PC-9 (cell line): ENCODE measurements at regions not wholly inside any gene's neighbourhood (a gene's known extent, or its start where the extent isn't known, plus 50 kb on each side); places are given as distances from the start of the nearest gene placed in this dataset.

Source experiments
- BruUV-seq: library from RNA; stranded (reverse); fragments of 400-500 nt; replicated peaks from 2 replicates; lab custom pipeline; 2021; lab: Mats Ljungman, UMichigan
- CTCF ChIA-PET: fragments of 300-600 bp; sonication (Branson Sonifier 250); formaldehyde crosslinking; loops from one replicate; lab custom pipeline; 2022; ENCODE audit warnings: antibody characterized with exemption; lab: Charles Lee
- POLR2A ChIA-PET: fragments of 300-600 bp; sonication (Branson Sonifier 250); formaldehyde crosslinking; loops from one replicate; lab custom pipeline; 2022; ENCODE audit warnings: antibody characterized with exemption; ENCODE audit not compliant: unreplicated experiment; lab: Charles Lee
- DNase-seq, 2 experiments: peaks; one replicate each; pipeline versions ENCODE4 v3.0.0 to v3.0.0-alpha.2; 2015 to 2022; ENCODE audit warnings: mixed read lengths in 1 of 2
- H2AFZ ChIP-seq: fragments of 200-600 bp; sonication (generic); 2 replicates; pipeline ENCODE4 v1.8.1; 2017; ENCODE audit warnings: antibody characterized with exemption
- H3F3A ChIP-seq: fragments of 200-600 bp; sonication (generic); 2 replicates; pipeline ENCODE4 v1.8.1; 2017; ENCODE audit warnings: antibody characterized with exemption, mild to moderate bottlenecking, low read depth; ENCODE audit not compliant: insufficient read depth
- H3K27ac ChIP-seq: fragments of 200-600 bp; sonication (generic); 2 replicates; pipeline ENCODE4 v1.6.1; 2016; ENCODE audit warnings: mixed run types
- H3K27me3 ChIP-seq: fragments of 200-600 bp; sonication (generic); 2 replicates; pipeline ENCODE4 v1.6.1; 2016; ENCODE audit warnings: low read depth, mixed run types; ENCODE audit not compliant: insufficient read depth
- H3K36me3 ChIP-seq: fragments of 200-600 bp; sonication (generic); 2 replicates; pipeline ENCODE4 v1.6.1; 2016; ENCODE audit warnings: low read depth, mixed run types
- H3K4me1 ChIP-seq: fragments of 200-600 bp; sonication (generic); replicated peaks from 2 replicates; pipeline ENCODE4 v1.6.1; 2016; ENCODE audit warnings: mixed run types; ENCODE audit not compliant: insufficient read depth
- H3K4me2 ChIP-seq: fragments of 200-600 bp; sonication (generic); 2 replicates; pipeline ENCODE4 v1.6.1; 2017; ENCODE audit warnings: mixed run types
- H3K4me3 ChIP-seq: fragments of 200-600 bp; sonication (generic); 2 replicates; pipeline ENCODE4 v1.6.1; 2016; ENCODE audit warnings: mixed run types
- H3K79me2 ChIP-seq: fragments of 200-600 bp; sonication (generic); 2 replicates; pipeline ENCODE4 v1.6.1; 2017; ENCODE audit warnings: low read depth, mixed run types
- H3K9me2 ChIP-seq: fragments of 200-600 bp; sonication (generic); 2 replicates; pipeline ENCODE4 v1.8.1; 2017; ENCODE audit warnings: mild to moderate bottlenecking; ENCODE audit not compliant: insufficient read depth
- H3K9me3 ChIP-seq: fragments of 200-600 bp; sonication (generic); 2 replicates; pipeline ENCODE4 v1.8.1; 2016; ENCODE audit warnings: low read depth; ENCODE audit not compliant: insufficient read depth
- H4K20me1 ChIP-seq: fragments of 200-600 bp; sonication (generic); 2 replicates; pipeline ENCODE4 v1.8.1; 2017; ENCODE audit not compliant: insufficient read depth
- CTCF ChIP-seq: fragments of 200-600 bp; sonication (generic); conservative IDR thresholded peaks from 2 replicates; pipeline ENCODE4 v1.6.1; 2017; ENCODE audit warnings: mixed run types, antibody characterized with exemption, mild to moderate bottlenecking, moderate library complexity
- EZH2 ChIP-seq: fragments of 200-600 bp; sonication (generic); IDR thresholded peaks from 2 replicates; pipeline ENCODE4 v1.8.0; 2017; ENCODE audit warnings: antibody characterized with exemption, low read depth
- intact Hi-C: fragments of 100-400 bp; cut with micrococcal nuclease; formaldehyde crosslinking; loops from one replicate; pipeline ENCODE4 v1.10.0; 2022; ENCODE audit not compliant: unreplicated experiment

- Histone ChIP-seq H2AFZ (no peak overlapping the region), H3K4me1 (no peaks in the 10 kb centered on the region), H3K9me3 (no peaks in the 10 kb centered on the region), H3K27me3 (no peaks in the 10 kb centered on the region), H3K9me2 (no peaks in the 10 kb centered on the region), H3K4me3 (no peak overlapping the region), H3F3A (no peaks in the 10 kb centered on the region), H4K20me1 (no peaks in the 10 kb centered on the region), H3K79me2 (no peaks in the 10 kb centered on the region), H3K27ac (no peak overlapping the region), H3K36me3 (no peaks in the 10 kb centered on the region), H3K4me2 (no peak overlapping the region)
- ChIA-PET POLR2A (no interaction called here), CTCF (no interaction called here)
- no TSS peak for BruUV-seq
- TF ChIP-seq CTCF = no peak
- TF ChIP-seq EZH2 = no peak
- intact Hi-C loops = no loop called here
- no peak for DNase-seq
Measured at GRCh38 chrX:42140320-42140719, 217.0 kb upstream of the CASK start.

GRCh38 chrX:42135583-42136228 lies 212.4 kb upstream of the CASK start:
- intact Hi-C loops = no loop called here
- H2AFZ ChIP-seq = no peak overlapping the region
- no peaks in the 10 kb centered on the region for H3K4me1 ChIP-seq
- no peaks in the 10 kb centered on the region for H3K9me3 ChIP-seq
- no peaks in the 10 kb centered on the region for H3K9me2 ChIP-seq
- no peak overlapping the region for H3K4me2 ChIP-seq
- no peaks in the 10 kb centered on the region for H3K79me2 ChIP-seq
- H3K27ac ChIP-seq = no peak overlapping the region
- ChIA-PET POLR2A (no interaction called here), CTCF (no interaction called here)
- H3K4me3 ChIP-seq = no peak overlapping the region
- no peaks in the 10 kb centered on the region for H4K20me1 ChIP-seq
- H3K36me3 ChIP-seq = no peaks in the 10 kb centered on the region
- H3K27me3 ChIP-seq = no peaks in the 10 kb centered on the region
- TF ChIP-seq EZH2 (no peak), CTCF (no peak)
- BruUV-seq = no TSS peak
- no peaks in the 10 kb centered on the region for H3F3A ChIP-seq
- no peak for DNase-seq

- H3F3A ChIP-seq = no peaks in the 10 kb centered on the region
- CTCF ChIA-PET = no interaction called here
Measured at GRCh38 chrX:42131856-42132255, 208.5 kb upstream of the CASK start.

More at GRCh38 chrX:42131856-42132255, 208.5 kb upstream of the CASK start:
- no peak overlapping the region for H2AFZ ChIP-seq
- H3K27me3 ChIP-seq = no peaks in the 10 kb centered on the region
- H4K20me1 ChIP-seq = no peaks in the 10 kb centered on the region
- TF ChIP-seq CTCF (no peak), EZH2 (no peak)
- POLR2A ChIA-PET = no interaction called here
- no peak overlapping the region for H3K4me2 ChIP-seq
- no TSS peak for BruUV-seq
- intact Hi-C loops = no loop called here
- no peak for DNase-seq
- H3K9me3 ChIP-seq = no peaks in the 10 kb centered on the region
- H3K36me3 ChIP-seq = no peaks in the 10 kb centered on the region
- H3K4me3 ChIP-seq = no peak overlapping the region
- H3K4me1 ChIP-seq = no peaks in the 10 kb centered on the region
- H3K9me2 ChIP-seq = no peaks in the 10 kb centered on the region
- no peaks in the 10 kb centered on the region for H3K79me2 ChIP-seq
- no peak overlapping the region for H3K27ac ChIP-seq
